CD14-positive monocyte (primary cell): ENCODE measurements at regions not wholly inside any gene's neighbourhood (a gene's known extent, or its start where the extent isn't known, plus 50 kb on each side); places are given as distances from the start of the nearest gene placed in this dataset.

ENCODE experiments used
- DNase-seq, 3 donors: peaks; one replicate each; pipeline ENCODE4 v3.0.0-alpha.2; 2011 to 2022
- H2AFZ ChIP-seq: 2 replicates; pipeline ENCODE4 v1.6.0; 2012; ENCODE audit warnings: mild to moderate bottlenecking, low read depth, low read length, inconsistent platforms; ENCODE audit not compliant: insufficient read depth, poor library complexity, severe bottlenecking
- H3K27ac ChIP-seq, 2 donors: 1 replicate in 1 of 2; 2 replicates in 1 of 2; pipeline ENCODE4 v1.5.1; 2012 to 2013; ENCODE audit warnings: low read length in 2 of 2, control low read depth in 1 of 2, inconsistent platforms in 1 of 2, low read depth in 1 of 2, mild to moderate bottlenecking in 1 of 2
- H3K27me3 ChIP-seq, 2 donors: one replicate each; pipeline versions ENCODE4 v1.6.0 to v1.6.1; 2011 to 2013; ENCODE audit warnings: low read length in 2 of 2; ENCODE audit not compliant: control insufficient read depth in 2 of 2, insufficient read depth in 2 of 2
- H3K36me3 ChIP-seq, 2 donors: replicated peaks in 1 of 2; 1 replicate in 1 of 2; 2 replicates in 1 of 2; pipeline versions ENCODE4 v1.5.1 to v1.6.1; 2012 to 2013; ENCODE audit warnings: low read length in 2 of 2, control low read depth in 1 of 2, inconsistent platforms in 1 of 2, mild to moderate bottlenecking in 1 of 2; ENCODE audit not compliant: insufficient read depth in 2 of 2, control insufficient read depth in 1 of 2
- H3K4me1 ChIP-seq, 2 donors: 1 replicate in 1 of 2; 2 replicates in 1 of 2; pipeline versions ENCODE4 v1.5.1 to v1.6.1; 2012 to 2013; ENCODE audit warnings: low read length in 2 of 2, control low read depth in 1 of 2, inconsistent platforms in 1 of 2, mild to moderate bottlenecking in 1 of 2, moderate library complexity in 1 of 2; ENCODE audit not compliant: insufficient read depth in 2 of 2, control insufficient read depth in 1 of 2
- H3K4me2 ChIP-seq: replicated peaks from 2 replicates; pipeline ENCODE3; 2012; ENCODE audit warnings: low read length, moderate library complexity, mild to moderate bottlenecking; ENCODE audit not compliant: poor library complexity, severe bottlenecking; ENCODE audit errors: extremely low read depth
- H3K4me3 ChIP-seq, 3 experiments: fragments of 200-600 bp in 1 of 3; sonication (generic) in 1 of 3; replicated peaks in 1 of 3; 1 replicate in 2 of 3; 2 replicates in 1 of 3; pipeline ENCODE4 v1.5.1; 2011 to 2013; ENCODE audit warnings: low read length in 3 of 3, mild to moderate bottlenecking in 3 of 3, control low read depth in 2 of 3, low read depth in 2 of 3, inconsistent platforms in 1 of 3, moderate library complexity in 1 of 3
- H3K79me2 ChIP-seq: 2 replicates; pipeline ENCODE4 v1.6.0; 2012; ENCODE audit warnings: mild to moderate bottlenecking, control low read depth, inconsistent platforms, low read length, moderate library complexity; ENCODE audit not compliant: insufficient read depth
- H3K9ac ChIP-seq: 2 replicates; pipeline ENCODE4 v1.6.0; 2017; ENCODE audit warnings: low read length, mild to moderate bottlenecking; ENCODE audit not compliant: insufficient read depth, poor library complexity, severe bottlenecking
- H3K9me3 ChIP-seq, 2 donors: replicated peaks in 1 of 2; 1 replicate in 1 of 2; 2 replicates in 1 of 2; pipeline versions ENCODE4 v1.5.1 to v1.6.1; 2012 to 2013; ENCODE audit warnings: low read length in 2 of 2, control low read depth in 1 of 2; ENCODE audit not compliant: control insufficient read depth in 1 of 2, insufficient read depth in 1 of 2
- H4K20me1 ChIP-seq: 2 replicates; pipeline ENCODE4 v1.6.0; 2012; ENCODE audit warnings: mild to moderate bottlenecking, low read length, control low read depth, moderate library complexity; ENCODE audit not compliant: insufficient read depth
- H3K27ac Mint-ChIP-seq, 7 donors: one replicate each; pipeline ENCODE4 v1.8.0; 2020; ENCODE audit warnings: mild to moderate bottlenecking in 7 of 7, mixed read lengths in 7 of 7, moderate library complexity in 6 of 7, inconsistent platforms in 2 of 7
- H3K27me3 Mint-ChIP-seq, 3 donors: one replicate each; pipeline ENCODE4 v1.8.0; 2021 to 2022; ENCODE audit warnings: low read depth in 3 of 3, mild to moderate bottlenecking in 3 of 3, mixed read lengths in 3 of 3, moderate library complexity in 3 of 3, inconsistent platforms in 1 of 3
- H3K36me3 Mint-ChIP-seq, 2 donors: one replicate each; pipeline ENCODE4 v1.8.0; 2020; ENCODE audit warnings: mixed read lengths in 2 of 2, inconsistent platforms in 1 of 2, mild to moderate bottlenecking in 1 of 2
- H3K4me1 Mint-ChIP-seq: one replicate; pipeline ENCODE4 v1.8.0; 2020; ENCODE audit warnings: mild to moderate bottlenecking, mixed read lengths
- H3K4me3 Mint-ChIP-seq, 2 donors: one replicate each; pipeline ENCODE4 v1.8.0; 2020; ENCODE audit warnings: mild to moderate bottlenecking in 2 of 2, mixed read lengths in 2 of 2, moderate library complexity in 1 of 2
- H3K9me3 Mint-ChIP-seq, 7 donors: one replicate each; pipeline ENCODE4 v1.8.0; 2020 to 2022; ENCODE audit warnings: mixed read lengths in 7 of 7, mild to moderate bottlenecking in 6 of 7, moderate library complexity in 6 of 7, inconsistent platforms in 2 of 7
- WGBS: methylation state at CpG from one replicate; pipeline ENCODE4 v1.1.5; 2013; ENCODE audit warnings: missing lambda C conversion rate; ENCODE audit not compliant: insufficient coverage; 5-methylcytosine and 5-hydroxymethylcytosine counted together
- intact Hi-C, 2 donors: fragments of 100-400 bp; cut with micrococcal nuclease; formaldehyde crosslinking; loops; one replicate each; pipeline versions ENCODE4 v1.15.0 to v1.15.1; 2023
- TF ChIP-seq, protein P1 (sequence below): fragments of 200-600 bp; IDR thresholded peaks from one replicate; pipeline ENCODE4 v1.8.0; 2022; ENCODE audit warnings: antibody characterized with exemption, mild to moderate bottlenecking

DNA sequence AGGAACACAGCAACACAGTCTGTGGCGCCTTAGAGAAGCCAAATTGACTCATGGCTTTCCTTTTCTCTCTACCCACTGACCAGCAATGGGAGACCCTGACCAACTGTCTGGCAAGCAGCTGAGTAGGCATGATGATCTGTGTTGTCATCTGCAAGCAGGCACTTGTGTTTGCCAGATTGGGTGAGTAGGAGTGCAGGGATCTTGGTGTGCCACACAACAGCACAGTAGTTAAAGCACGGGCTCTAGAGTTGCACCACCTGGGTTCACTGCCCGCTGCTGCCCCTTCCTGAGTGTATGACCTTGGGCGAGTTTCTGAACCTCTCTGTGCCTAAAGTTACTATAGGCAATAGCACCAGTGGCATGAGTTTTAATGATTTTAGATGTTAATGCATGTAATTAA, 95.7 kb upstream of the CD53 start:
- H3K4me1 Mint-ChIP-seq: peaks cover 10% of the 10 kb centered on the region
- no peaks in the 10 kb centered on the region for H3K36me3 ChIP-seq
- TF ChIP-seq, protein P1, sequence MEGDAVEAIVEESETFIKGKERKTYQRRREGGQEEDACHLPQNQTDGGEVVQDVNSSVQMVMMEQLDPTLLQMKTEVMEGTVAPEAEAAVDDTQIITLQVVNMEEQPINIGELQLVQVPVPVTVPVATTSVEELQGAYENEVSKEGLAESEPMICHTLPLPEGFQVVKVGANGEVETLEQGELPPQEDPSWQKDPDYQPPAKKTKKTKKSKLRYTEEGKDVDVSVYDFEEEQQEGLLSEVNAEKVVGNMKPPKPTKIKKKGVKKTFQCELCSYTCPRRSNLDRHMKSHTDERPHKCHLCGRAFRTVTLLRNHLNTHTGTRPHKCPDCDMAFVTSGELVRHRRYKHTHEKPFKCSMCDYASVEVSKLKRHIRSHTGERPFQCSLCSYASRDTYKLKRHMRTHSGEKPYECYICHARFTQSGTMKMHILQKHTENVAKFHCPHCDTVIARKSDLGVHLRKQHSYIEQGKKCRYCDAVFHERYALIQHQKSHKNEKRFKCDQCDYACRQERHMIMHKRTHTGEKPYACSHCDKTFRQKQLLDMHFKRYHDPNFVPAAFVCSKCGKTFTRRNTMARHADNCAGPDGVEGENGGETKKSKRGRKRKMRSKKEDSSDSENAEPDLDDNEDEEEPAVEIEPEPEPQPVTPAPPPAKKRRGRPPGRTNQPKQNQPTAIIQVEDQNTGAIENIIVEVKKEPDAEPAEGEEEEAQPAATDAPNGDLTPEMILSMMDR: no peak
- no CpG with 5 or more reads among the region's 4 CpGs for WGBS
- H3K79me2 ChIP-seq: no peaks in the 10 kb centered on the region
- H2AFZ ChIP-seq: no peak overlapping the region
- no peaks in the 10 kb centered on the region for H3K9me3 ChIP-seq
- peaks cover 0 to 2% (median 0%) of the 10 kb centered on the region in 7 donors for H3K9me3 Mint-ChIP-seq
- H3K27ac Mint-ChIP-seq: no peak overlapping the region
- peaks cover 4% of the 10 kb centered on the region in 2 donors for H3K4me1 ChIP-seq
- no peak overlapping the region for H3K4me3 Mint-ChIP-seq
- no peaks in the 10 kb centered on the region for H3K27me3 ChIP-seq
- H3K4me3 ChIP-seq: no peak overlapping the region
- peaks cover 5 to 8% (median 7%) of the 10 kb centered on the region in 3 donors for H3K27me3 Mint-ChIP-seq
- DNase-seq: no peak
- no peaks in the 10 kb centered on the region for H3K36me3 Mint-ChIP-seq
- H3K9ac ChIP-seq: no peak overlapping the region
- H3K27ac ChIP-seq: no peak overlapping the region
- intact Hi-C loops: no loop called here
- no peaks in the 10 kb centered on the region for H4K20me1 ChIP-seq
- H3K4me2 ChIP-seq: no peak overlapping the region

DNA sequence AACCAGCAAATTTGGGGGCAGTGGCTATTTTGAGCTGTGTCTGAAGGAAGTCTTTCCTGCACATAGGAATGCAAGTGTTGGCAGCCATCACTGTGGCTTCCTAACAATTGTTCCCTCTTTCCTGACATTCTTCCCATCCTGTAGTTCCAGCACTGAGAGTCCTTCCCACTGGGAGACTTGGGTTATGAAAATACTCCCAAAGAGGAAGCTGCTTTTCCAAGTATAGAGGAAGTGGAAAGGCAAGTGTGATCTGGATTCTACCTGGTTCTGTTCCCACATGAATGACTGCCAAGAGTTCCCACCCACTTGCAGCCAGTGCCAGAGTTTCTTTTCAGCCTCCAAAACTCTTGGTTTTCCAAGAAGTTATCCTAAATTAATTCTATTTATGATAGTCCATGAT, 98.5 kb upstream of the CD53 start:
- Mint-ChIP-seq H3K27me3 (peaks cover 0 to 6% (median 5%) of the 10 kb centered on the region in 3 donors), H3K36me3 (no peaks in the 10 kb centered on the region), H3K4me3 (no peak overlapping the region), H3K9me3 (peaks cover 0 to 2% (median 0%) of the 10 kb centered on the region in 7 donors), H3K4me1 (peaks cover 7% of the 10 kb centered on the region), H3K27ac (no peak overlapping the region)
- TF ChIP-seq, protein P1: no peak
- no peaks in the 10 kb centered on the region for H4K20me1 ChIP-seq
- no peak overlapping the region for H3K4me2 ChIP-seq
- no peak overlapping the region for H3K4me3 ChIP-seq
- no peak overlapping the region for H3K9ac ChIP-seq
- no peaks in the 10 kb centered on the region for H3K4me1 ChIP-seq
- intact Hi-C loops: no loop called here
- no peaks in the 10 kb centered on the region for H3K27me3 ChIP-seq
- no peaks in the 10 kb centered on the region for H3K36me3 ChIP-seq
- H3K9me3 ChIP-seq: no peaks in the 10 kb centered on the region
- no peak for DNase-seq
- H2AFZ ChIP-seq: no peak overlapping the region
- H3K79me2 ChIP-seq: no peaks in the 10 kb centered on the region
- H3K27ac ChIP-seq: no peak overlapping the region
